ENCODE measurements at regions not wholly inside any gene's neighbourhood (a gene's known extent, or its start where the extent isn't known, plus 50 kb on each side); places are given as distances from the start of the nearest gene placed in this dataset.

- FAIRE-seq = no peak
- no peak for TF ChIP-seq POLR2A (IDR thresholded peaks at IDR 0.05; ENCODE audit: low read depth, low read length)
- DNase-seq (ENCODE audit: insufficient read length, low spot score) = no peak
Measured at GRCh38 chr6:112562301-112563231, 215.4 kb downstream of the RFPL4B start.

- FAIRE-seq (no peak), DNase-seq (ENCODE audit: insufficient read length, low spot score) (no peak)
- TF ChIP-seq POLR2A (IDR thresholded peaks at IDR 0.05; ENCODE audit: low read depth, low read length) = no peak
Measured at GRCh38 chr6:112563368-112563767, 216.2 kb downstream of the RFPL4B start.

GRCh38 chr6:112568066-112568465 is 220.9 kb downstream of the RFPL4B start:
- DNase-seq (ENCODE audit: insufficient read length, low spot score) (no peak), FAIRE-seq (no peak)
- no peak for TF ChIP-seq POLR2A (IDR thresholded peaks at IDR 0.05; ENCODE audit: low read depth, low read length)

GRCh38 chr6:112571488-112572270 is 224.5 kb downstream of the RFPL4B start:
- TF ChIP-seq POLR2A (IDR thresholded peaks at IDR 0.05; ENCODE audit: low read depth, low read length) = no peak
- FAIRE-seq (no peak), DNase-seq (ENCODE audit: insufficient read length, low spot score) (no peak)

- DNase-seq (ENCODE audit: insufficient read length, low spot score) = no peak
- no peak for FAIRE-seq
- TF ChIP-seq POLR2A (IDR thresholded peaks at IDR 0.05; ENCODE audit: low read depth, low read length) = no peak
Measured at GRCh38 chr6:112574190-112574589, 227.1 kb downstream of the RFPL4B start.

GRCh38 chr6:112575309-112575834 is 228.2 kb downstream of the RFPL4B start:
- FAIRE-seq = no peak
- DNase-seq (ENCODE audit: insufficient read length, low spot score) = no peak
- no peak for TF ChIP-seq POLR2A (IDR thresholded peaks at IDR 0.05; ENCODE audit: low read depth, low read length)

- no peak for DNase-seq (ENCODE audit: insufficient read length, low spot score)
- FAIRE-seq = no peak
- no peak for TF ChIP-seq POLR2A (IDR thresholded peaks at IDR 0.05; ENCODE audit: low read depth, low read length)
Measured at GRCh38 chr6:112576423-112576822, 229.3 kb downstream of the RFPL4B start.

- no peak for DNase-seq (ENCODE audit: insufficient read length, low spot score)
- FAIRE-seq = no peak
- no peak for TF ChIP-seq POLR2A (IDR thresholded peaks at IDR 0.05; ENCODE audit: low read depth, low read length)
Measured at GRCh38 chr6:112579601-112580000, 232.5 kb downstream of the RFPL4B start.

- no peak for FAIRE-seq
- no peak for TF ChIP-seq POLR2A (IDR thresholded peaks at IDR 0.05; ENCODE audit: low read depth, low read length)
- no peak for DNase-seq (ENCODE audit: insufficient read length, low spot score)
Measured at GRCh38 chr6:112581015-112581414, 233.9 kb downstream of the RFPL4B start.

- FAIRE-seq = no peak
- no peak for DNase-seq (ENCODE audit: insufficient read length, low spot score)
- no peak for TF ChIP-seq POLR2A (IDR thresholded peaks at IDR 0.05; ENCODE audit: low read depth, low read length)
Measured at GRCh38 chr6:112590326-112590725, 243.2 kb downstream of the RFPL4B start.

GRCh38 chr6:112591329-112591728 is 244.2 kb downstream of the RFPL4B start:
- no peak for TF ChIP-seq POLR2A (IDR thresholded peaks at IDR 0.05; ENCODE audit: low read depth, low read length)
- FAIRE-seq = no peak
- no peak for DNase-seq (ENCODE audit: insufficient read length, low spot score)

GRCh38 chr6:112592159-112592558 is 245.0 kb downstream of the RFPL4B start:
- DNase-seq (ENCODE audit: insufficient read length, low spot score) = no peak
- no peak for TF ChIP-seq POLR2A (IDR thresholded peaks at IDR 0.05; ENCODE audit: low read depth, low read length)
- FAIRE-seq = no peak

GRCh38 chr6:112594886-112595594 is 247.9 kb downstream of the RFPL4B start:
- DNase-seq (ENCODE audit: insufficient read length, low spot score) (no peak), FAIRE-seq (no peak)
- no peak for TF ChIP-seq POLR2A (IDR thresholded peaks at IDR 0.05; ENCODE audit: low read depth, low read length)

GRCh38 chr6:112595841-112596240 is 248.7 kb downstream of the RFPL4B start:
- DNase-seq (ENCODE audit: insufficient read length, low spot score) (no peak), FAIRE-seq (no peak)
- TF ChIP-seq POLR2A (IDR thresholded peaks at IDR 0.05; ENCODE audit: low read depth, low read length) = no peak
